K562 (cell line): ENCODE measurements at regions not wholly inside any gene's neighbourhood (a gene's known extent, or its start where the extent isn't known, plus 50 kb on each side); places are given as distances from the start of the nearest gene placed in this dataset.

Experiments used
- ELF4 ChIP-seq: fragments of 450-650 bp; formaldehyde crosslinking; IDR thresholded peaks from 2 replicates; pipeline ENCODE4 v1.4.0; 2022; ENCODE audit warnings: missing genetic modification characterization
- FOXP1 ChIP-seq: sonication (generic); formaldehyde crosslinking; IDR thresholded peaks from 2 replicates; pipeline ENCODE4 v1.8.0; 2022; ENCODE audit warnings: mild to moderate bottlenecking, missing genetic modification reagents
- SP1 ChIP-seq: sonication (generic); formaldehyde crosslinking; IDR thresholded peaks from 2 replicates; pipeline ENCODE4 v1.8.1; 2022; ENCODE audit warnings: mild to moderate bottlenecking, missing genetic modification reagents

- no peak for TF ChIP-seq SP1 (CRISPR knock-in tag)
- no peak for TF ChIP-seq FOXP1
- TF ChIP-seq ELF4 (CRISPR knock-in tag) = no peak
Observed at GRCh38 chr2:38487852-38488251, 110.8 kb upstream of the ATL2 start.
